Tibial artery (tissue), 4 donors: ENCODE measurements at regions not wholly inside any gene's neighbourhood (a gene's known extent, or its start where the extent isn't known, plus 50 kb on each side); places are given as distances from the start of the nearest gene placed in this dataset.

ENCODE experiments used
- DNase-seq, 2 donors: peaks; one replicate each; pipeline ENCODE4 v3.0.0-alpha.2; 2019
- H3K27ac ChIP-seq, 2 donors: fragments of 200-600 bp; sonication (generic) in 1 of 2; 1 replicate in 1 of 2; 2 replicates in 1 of 2; pipeline ENCODE4 v1.5.1; 2018 to 2019; ENCODE audit warnings: mild to moderate bottlenecking in 1 of 2
- H3K27me3 ChIP-seq, 2 donors: fragments of 200-600 bp; sonication (generic) in 1 of 2; one replicate each; pipeline versions ENCODE4 v1.5.1 to v1.6.0; 2016 to 2019
- H3K36me3 ChIP-seq, 3 donors: fragments of 200-600 bp; sonication (generic) in 2 of 3; one replicate each; pipeline ENCODE4 v1.5.1; 2016 to 2019; ENCODE audit warnings: mild to moderate bottlenecking in 2 of 3
- H3K4me1 ChIP-seq, 4 donors: fragments of 200-600 bp; sonication (generic) in 2 of 4; 1 replicate in 3 of 4; 2 replicates in 1 of 4; pipeline ENCODE4 v1.5.1; 2016 to 2019
- H3K4me3 ChIP-seq, 2 donors: fragments of 200-600 bp; sonication (generic) in 1 of 2; 1 replicate in 1 of 2; 2 replicates in 1 of 2; pipeline ENCODE4 v1.5.1; 2018 to 2019; ENCODE audit warnings: mild to moderate bottlenecking in 2 of 2
- H3K9me3 ChIP-seq, 3 donors: fragments of 200-600 bp; sonication (generic) in 1 of 3; one replicate each; pipeline ENCODE4 v1.5.1; 2016 to 2019
- intact Hi-C: fragments of 100-400 bp; cut with DNase I; formaldehyde crosslinking; loops from one replicate; pipeline ENCODE4 v1.15.0; 2023; ENCODE audit warnings: low total_unique reads
- TF ChIP-seq, protein P1 (sequence below), 2 experiments: fragments of 200-600 bp in 1 of 2; fragments of 450-650 bp in 1 of 2; IDR thresholded peaks; one replicate each; pipeline ENCODE4 v1.5.1; 2017 to 2019; ENCODE audit warnings: antibody characterized with exemption in 2 of 2, mild to moderate bottlenecking in 1 of 2, moderate library complexity in 1 of 2

DNA sequence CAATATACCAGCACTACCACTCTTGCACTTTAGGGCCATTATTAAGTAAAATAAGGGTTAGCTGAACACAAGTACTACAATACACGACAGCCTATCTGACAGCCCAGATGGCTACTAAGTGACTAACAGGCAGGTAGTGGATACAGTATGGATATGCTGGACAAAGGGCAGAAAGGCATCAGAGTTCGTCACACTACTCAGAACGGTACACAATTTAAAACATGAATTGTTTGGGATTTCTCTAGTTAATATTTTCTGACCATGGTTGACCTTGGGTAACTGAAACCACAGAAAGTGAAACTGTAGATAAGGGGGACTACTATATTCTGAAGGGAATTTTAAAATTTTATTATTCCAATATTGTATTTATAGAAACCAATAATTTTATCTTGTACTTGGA is 101.3 kb upstream of the SKAP2 start:
- Histone ChIP-seq H3K27me3 (no peaks in the 10 kb centered on the region), H3K4me3 (no peak overlapping the region), H3K27ac (no peak overlapping the region), H3K9me3 (no peaks in the 10 kb centered on the region), H3K36me3 (no peaks in the 10 kb centered on the region), H3K4me1 (no peaks in the 10 kb centered on the region)
- TF ChIP-seq, protein P1, sequence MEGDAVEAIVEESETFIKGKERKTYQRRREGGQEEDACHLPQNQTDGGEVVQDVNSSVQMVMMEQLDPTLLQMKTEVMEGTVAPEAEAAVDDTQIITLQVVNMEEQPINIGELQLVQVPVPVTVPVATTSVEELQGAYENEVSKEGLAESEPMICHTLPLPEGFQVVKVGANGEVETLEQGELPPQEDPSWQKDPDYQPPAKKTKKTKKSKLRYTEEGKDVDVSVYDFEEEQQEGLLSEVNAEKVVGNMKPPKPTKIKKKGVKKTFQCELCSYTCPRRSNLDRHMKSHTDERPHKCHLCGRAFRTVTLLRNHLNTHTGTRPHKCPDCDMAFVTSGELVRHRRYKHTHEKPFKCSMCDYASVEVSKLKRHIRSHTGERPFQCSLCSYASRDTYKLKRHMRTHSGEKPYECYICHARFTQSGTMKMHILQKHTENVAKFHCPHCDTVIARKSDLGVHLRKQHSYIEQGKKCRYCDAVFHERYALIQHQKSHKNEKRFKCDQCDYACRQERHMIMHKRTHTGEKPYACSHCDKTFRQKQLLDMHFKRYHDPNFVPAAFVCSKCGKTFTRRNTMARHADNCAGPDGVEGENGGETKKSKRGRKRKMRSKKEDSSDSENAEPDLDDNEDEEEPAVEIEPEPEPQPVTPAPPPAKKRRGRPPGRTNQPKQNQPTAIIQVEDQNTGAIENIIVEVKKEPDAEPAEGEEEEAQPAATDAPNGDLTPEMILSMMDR (IDR thresholded peaks at IDR 0.05) = no peak
- no peak for DNase-seq
- intact Hi-C loops = no loop called here

- no peaks in the 10 kb centered on the region for H3K9me3 ChIP-seq
- H3K4me1 ChIP-seq = no peaks in the 10 kb centered on the region
- no peaks in the 10 kb centered on the region for H3K27me3 ChIP-seq
- DNase-seq = no peak
- H3K27ac ChIP-seq = no peak overlapping the region
- H3K36me3 ChIP-seq = no peaks in the 10 kb centered on the region
- no peak overlapping the region for H3K4me3 ChIP-seq
- intact Hi-C loops = no loop called here
- TF ChIP-seq, protein P1 (IDR thresholded peaks at IDR 0.05) = no peak
Observed at GRCh38 chr7:26964156-26964808, 99.9 kb upstream of the SKAP2 start.

DNA sequence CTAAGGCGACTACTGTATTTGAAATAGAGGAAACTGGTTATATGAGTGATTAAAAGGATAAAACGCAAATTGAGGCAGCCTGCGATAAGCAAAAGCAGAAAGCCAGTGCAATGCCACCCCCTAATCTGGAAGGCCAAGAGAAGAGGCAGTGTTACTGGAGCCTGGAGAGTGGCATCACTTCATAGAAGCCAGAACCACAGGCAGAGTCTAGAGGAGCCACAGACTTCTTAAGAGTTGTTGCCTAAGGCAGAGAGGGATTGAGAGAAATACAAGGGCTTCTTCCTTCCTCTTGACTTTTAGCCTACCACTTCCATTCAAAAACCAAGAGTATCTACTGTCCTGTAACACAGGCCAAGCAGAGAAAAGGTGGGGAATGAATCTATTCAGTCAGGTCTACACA is 94.9 kb upstream of the SKAP2 start:
- no peak for DNase-seq
- Histone ChIP-seq H3K4me1 (no peaks in the 10 kb centered on the region), H3K9me3 (no peaks in the 10 kb centered on the region), H3K4me3 (no peak overlapping the region), H3K27ac (no peak overlapping the region), H3K36me3 (no peaks in the 10 kb centered on the region), H3K27me3 (no peaks in the 10 kb centered on the region)
- intact Hi-C loops = no loop called here
- TF ChIP-seq, protein P1 (IDR thresholded peaks at IDR 0.05) = no peak

- DNase-seq = no peak
- intact Hi-C loops = no loop called here
Observed at GRCh38 chr7:26958834-26959233, 94.4 kb upstream of the SKAP2 start.

DNA sequence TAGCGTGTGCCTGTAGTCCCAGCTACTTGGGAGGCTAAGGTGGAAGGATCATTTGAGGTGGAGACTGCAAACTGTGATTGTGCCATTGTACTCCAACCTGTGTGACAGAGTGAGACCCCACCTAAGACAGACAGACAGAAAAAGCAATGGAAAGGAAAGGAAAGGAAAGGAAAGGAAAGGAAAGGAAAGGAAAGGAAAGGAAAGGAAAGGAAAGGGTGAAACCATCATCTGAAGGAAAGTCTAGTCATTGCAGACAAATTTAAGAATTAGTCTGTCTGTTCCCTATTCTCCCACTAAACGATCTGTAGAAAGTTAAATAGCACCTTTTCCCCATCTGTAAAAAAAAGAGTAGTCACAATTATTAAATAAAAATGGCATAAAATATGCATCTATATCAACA is 91.1 kb upstream of the SKAP2 start:
- intact Hi-C loops = no loop called here
- no peaks in the 10 kb centered on the region for H3K27me3 ChIP-seq
- H3K4me1 ChIP-seq = no peaks in the 10 kb centered on the region

More at GRCh38 chr7:26958834-26959233, 94.4 kb upstream of the SKAP2 start:
- TF ChIP-seq, protein P1 (IDR thresholded peaks at IDR 0.05) = no peak
- H3K27me3 ChIP-seq = no peaks in the 10 kb centered on the region
- no peak overlapping the region for H3K27ac ChIP-seq
- H3K4me1 ChIP-seq = no peaks in the 10 kb centered on the region
- H3K4me3 ChIP-seq = no peak overlapping the region
- no peaks in the 10 kb centered on the region for H3K36me3 ChIP-seq
- H3K9me3 ChIP-seq = no peaks in the 10 kb centered on the region

More for the DNA sequence above, 91.1 kb upstream of the SKAP2 start:
- no peak overlapping the region for H3K27ac ChIP-seq
- TF ChIP-seq, protein P1 (IDR thresholded peaks at IDR 0.05) = no peak
- no peaks in the 10 kb centered on the region for H3K9me3 ChIP-seq
- DNase-seq = no peak
- no peak overlapping the region for H3K4me3 ChIP-seq
- no peaks in the 10 kb centered on the region for H3K36me3 ChIP-seq
